Prostate gland (tissue), 2 donors: ENCODE measurements at regions not wholly inside any gene's neighbourhood (a gene's known extent, or its start where the extent isn't known, plus 50 kb on each side); places are given as distances from the start of the nearest gene placed in this dataset.

Experiments
- POLR2A ChIP-seq: fragments of 450-650 bp; IDR thresholded peaks from one replicate; pipeline ENCODE4 v1.6.1; 2016; ENCODE audit warnings: antibody characterized with exemption, mild to moderate bottlenecking
- POLR2AphosphoS5 ChIP-seq: sonication (generic); formaldehyde crosslinking; IDR thresholded peaks from one replicate; pipeline ENCODE4 v1.6.1; 2017; ENCODE audit warnings: antibody characterized with exemption
- TF ChIP-seq, protein P1 (sequence below), 4 experiments: fragments of 200-600 bp in 2 of 4; fragments of 450-650 bp in 2 of 4; sonication (generic) in 2 of 4; IDR thresholded peaks; 1 replicate in 3 of 4; 2 replicates in 1 of 4; pipeline ENCODE4 v1.5.1; 2016 to 2019; ENCODE audit warnings: antibody characterized with exemption in 4 of 4, mild to moderate bottlenecking in 2 of 4, moderate library complexity in 2 of 4

DNA sequence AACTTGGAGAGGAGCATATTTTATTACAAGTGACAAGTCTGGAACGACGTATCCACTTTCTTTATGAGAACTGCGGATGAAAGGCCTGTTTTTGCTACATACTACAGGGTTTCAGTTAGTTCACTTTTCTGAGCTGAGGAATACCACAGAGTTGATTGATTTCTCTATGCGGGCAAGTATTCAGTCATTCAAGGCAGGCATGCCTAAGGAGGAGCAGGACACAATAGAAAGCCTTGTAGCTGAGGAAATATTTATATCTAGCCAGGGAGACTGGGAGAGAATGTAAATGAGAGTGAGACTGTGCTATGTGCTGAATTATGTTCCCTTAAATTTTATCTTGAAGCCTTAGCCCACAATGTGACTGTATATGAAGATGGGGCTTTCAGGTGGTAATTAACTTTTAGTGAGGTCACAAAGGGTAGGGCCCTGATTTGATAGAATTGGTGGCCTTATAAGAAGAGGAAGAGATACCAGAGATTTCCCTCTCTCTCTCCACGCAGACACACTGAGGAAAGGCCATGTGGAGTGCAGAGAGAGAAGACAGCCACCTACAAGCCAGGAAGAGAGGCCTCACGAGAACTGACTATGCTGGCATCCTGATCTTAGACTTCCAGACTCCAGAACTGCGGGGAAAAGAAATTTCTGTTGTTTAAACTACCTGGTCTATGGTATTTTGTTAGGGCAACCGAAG is 459.0 kb upstream of the ATP2B1 start:
- TF ChIP-seq, protein P1, sequence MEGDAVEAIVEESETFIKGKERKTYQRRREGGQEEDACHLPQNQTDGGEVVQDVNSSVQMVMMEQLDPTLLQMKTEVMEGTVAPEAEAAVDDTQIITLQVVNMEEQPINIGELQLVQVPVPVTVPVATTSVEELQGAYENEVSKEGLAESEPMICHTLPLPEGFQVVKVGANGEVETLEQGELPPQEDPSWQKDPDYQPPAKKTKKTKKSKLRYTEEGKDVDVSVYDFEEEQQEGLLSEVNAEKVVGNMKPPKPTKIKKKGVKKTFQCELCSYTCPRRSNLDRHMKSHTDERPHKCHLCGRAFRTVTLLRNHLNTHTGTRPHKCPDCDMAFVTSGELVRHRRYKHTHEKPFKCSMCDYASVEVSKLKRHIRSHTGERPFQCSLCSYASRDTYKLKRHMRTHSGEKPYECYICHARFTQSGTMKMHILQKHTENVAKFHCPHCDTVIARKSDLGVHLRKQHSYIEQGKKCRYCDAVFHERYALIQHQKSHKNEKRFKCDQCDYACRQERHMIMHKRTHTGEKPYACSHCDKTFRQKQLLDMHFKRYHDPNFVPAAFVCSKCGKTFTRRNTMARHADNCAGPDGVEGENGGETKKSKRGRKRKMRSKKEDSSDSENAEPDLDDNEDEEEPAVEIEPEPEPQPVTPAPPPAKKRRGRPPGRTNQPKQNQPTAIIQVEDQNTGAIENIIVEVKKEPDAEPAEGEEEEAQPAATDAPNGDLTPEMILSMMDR (IDR thresholded peaks at IDR 0.05), result no peak
- TF ChIP-seq POLR2A, result no peak
- TF ChIP-seq POLR2AphosphoS5, result no peak
